CD4-positive, alpha-beta T cell treated with Interferon alpha-2 for 1 hour (primary cell): ENCODE measurements at regions not wholly inside any gene's neighbourhood (a gene's known extent, or its start where the extent isn't known, plus 50 kb on each side); places are given as distances from the start of the nearest gene placed in this dataset.

Experiments
- DNase-seq, 2 donors: peaks; one replicate each; pipeline ENCODE4 v3.0.0-alpha.2; 2020 to 2022

DNA sequence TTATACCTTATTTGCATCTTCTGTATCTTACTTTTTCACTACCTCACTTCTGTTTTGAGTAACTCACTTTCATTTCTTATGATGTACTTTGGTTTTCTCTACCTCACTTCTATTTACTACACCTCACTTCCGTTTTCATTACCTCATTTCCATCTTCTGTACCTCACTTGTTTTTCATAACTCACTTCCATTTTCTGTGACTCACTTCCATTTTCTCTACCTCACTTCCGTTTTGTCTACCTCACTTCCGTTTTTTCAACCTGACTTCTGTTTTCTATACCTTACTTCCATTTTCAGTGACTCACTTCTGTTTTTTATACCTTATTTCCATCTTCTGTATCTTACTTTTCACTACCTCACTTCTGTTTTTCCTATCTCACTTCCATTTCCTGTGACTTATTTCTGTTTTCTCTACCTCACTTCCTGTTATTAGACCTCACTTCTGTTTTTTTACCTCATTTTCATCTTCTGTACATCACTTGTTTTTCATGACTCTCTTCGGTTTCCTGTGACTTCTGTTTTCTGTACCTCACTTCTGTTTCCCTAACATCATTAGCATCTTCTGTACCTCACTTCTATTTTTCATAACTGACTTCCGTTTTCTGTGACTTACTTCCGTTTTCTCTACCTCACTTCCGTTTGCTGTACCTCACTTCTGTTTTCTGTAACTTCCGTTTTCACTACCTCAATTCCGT lies 493.1 kb upstream of the AKR1E2 start:
- peak in 1 of 2 donors; percentile 37 for DNase-seq

DNA sequence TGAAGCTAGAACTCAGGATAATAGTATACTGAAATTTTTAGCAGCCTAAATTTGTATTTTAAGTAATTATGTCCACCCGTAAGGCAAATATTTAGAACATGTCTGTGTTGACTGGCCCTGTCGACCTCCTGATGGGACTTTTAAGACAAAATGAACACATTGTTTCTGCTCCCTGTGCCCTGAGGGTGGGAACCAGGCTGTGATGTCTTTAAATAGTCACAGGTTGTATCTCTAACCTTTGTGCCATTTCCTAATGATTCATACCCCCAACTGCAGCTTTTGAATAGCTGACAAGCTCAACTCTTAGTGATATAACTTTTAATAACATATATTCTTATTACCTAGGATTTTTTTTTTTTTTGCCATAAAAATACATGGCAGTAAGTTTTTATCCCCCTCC lies 494.9 kb upstream of the AKR1E2 start:
- no peak for DNase-seq

DNA sequence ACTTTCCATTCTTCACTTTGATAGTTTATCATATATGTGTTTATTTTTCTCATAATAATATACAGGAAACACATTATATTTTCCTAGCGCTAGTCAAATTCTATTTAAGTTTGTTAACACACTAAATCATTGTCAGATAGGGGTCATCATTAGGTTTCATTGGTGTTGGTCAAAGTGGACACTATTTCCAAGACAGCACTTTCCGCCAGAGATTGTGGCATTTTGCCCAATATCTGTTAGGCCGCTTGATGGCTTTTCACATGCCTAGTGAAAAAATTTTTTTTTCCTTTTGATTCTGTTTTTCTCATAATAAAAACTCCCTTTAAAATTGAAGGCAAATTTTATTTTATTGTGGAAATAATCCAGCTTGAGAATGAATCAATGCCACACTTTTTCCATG lies 495.4 kb upstream of the AKR1E2 start:
- no peak for DNase-seq

DNA sequence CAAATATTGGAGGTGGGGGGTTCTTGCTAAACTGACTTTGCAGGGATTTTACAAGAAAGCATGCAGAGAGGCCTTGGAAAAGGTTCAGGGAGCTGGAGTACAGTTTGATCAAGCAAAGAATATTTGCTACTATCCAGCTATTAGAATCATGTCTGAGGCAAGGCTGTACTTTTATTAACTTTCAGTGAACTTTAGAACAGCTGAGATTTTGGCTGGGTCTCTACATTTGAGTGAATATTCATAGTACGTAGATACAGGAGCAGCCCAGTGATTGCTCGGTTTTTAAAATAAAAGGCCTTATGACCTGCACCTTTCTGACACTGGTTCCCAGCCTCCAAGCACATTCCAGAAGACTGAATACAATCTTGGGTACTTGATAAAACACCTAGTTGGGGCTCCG lies 496.8 kb upstream of the AKR1E2 start:
- no peak for DNase-seq

DNA sequence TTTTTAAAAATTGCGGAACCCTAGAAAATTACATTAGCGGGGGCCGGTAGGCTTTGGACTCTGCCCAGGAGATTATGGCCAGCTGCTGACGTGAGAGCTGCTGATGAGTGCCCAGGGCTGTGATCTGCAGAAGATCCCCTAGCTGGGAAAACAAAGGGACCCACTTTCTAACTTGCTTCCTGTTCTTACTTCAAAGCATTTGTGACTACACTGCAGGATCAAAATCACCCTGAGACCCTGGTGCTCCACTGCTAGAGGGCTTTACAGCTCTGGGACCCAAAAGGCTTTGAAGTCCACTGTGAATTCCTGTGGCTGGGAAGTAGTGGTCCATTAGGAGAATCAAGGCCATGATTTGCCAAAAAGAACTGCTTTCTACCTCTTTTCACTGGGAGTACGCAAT lies 499.4 kb upstream of the AKR1E2 start:
- no peak for DNase-seq

DNA sequence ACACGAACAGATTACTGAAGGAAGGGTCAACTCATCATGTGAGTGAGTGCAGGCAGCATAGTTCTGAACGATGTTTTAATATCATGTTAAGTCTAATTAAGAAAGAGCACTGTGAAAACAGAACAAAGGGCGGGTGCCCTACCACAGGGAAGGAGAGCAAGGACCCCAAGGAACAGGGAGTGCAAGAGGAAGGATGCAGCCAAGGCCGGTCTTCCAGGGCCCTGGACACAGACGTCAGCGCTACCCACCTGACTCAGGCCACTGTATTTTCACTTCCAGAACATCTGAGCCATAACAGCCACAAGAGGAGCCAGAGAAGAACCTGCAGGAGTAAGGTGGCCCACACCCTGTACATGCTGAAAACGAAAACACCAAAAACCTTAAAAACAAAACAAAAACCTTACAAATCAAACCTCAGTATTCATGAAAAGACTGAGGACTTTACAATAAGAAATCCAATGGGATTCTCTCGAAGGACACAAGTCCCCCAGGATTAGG lies 506.1 kb upstream of the AKR1E2 start:
- DNase-seq: no peak

DNA sequence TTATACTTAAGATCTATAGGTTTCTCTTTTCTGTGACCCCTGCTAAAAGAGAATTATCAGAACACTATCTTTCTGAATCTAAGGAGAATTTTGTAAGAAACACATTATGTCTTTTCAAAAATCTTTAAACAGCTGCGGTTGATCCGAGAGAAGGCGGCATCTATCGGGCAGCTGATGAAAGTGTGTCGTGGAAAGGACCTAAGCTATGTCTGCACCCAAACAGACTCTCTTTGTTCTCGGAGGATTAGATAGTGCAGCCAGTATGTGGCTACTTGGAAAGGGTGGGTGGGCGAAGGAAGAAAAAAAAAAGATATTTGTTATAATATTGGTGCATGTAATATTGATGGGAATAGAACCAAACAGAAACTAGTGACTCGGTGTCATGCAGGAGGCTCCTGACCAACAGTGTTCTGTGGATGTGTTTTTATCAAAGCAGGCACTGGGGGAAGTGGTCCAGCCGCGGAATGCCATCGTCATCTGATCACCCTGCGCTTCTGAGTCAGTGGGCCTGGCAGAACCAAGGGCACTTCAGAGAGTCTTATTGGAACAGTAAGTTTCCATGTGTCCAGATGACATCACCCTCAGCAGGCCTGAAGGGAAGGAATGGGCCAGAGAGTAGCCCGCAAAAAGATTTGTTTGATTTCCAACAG lies 509.7 kb upstream of the AKR1E2 start:
- DNase-seq: no peak

DNA sequence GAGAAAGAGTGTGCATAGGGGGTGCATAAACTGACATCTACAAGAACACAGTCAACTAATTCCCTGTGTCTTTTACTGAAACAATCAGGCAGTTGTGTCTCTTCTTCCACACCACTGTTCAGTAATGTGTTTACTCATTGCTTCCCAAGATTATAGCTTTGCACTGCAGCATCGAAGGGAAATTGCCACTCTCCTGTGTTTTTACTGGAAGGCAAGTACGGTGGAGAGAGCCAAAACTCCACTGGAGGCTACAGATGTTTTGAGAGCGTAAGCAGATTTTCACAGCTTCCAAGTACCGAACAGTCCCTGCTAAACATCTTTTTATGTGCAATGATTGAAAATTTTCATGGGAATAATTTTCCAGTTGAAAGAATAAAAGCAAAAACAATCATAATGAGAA lies 510.5 kb upstream of the AKR1E2 start:
- DNase-seq: no peak

DNA sequence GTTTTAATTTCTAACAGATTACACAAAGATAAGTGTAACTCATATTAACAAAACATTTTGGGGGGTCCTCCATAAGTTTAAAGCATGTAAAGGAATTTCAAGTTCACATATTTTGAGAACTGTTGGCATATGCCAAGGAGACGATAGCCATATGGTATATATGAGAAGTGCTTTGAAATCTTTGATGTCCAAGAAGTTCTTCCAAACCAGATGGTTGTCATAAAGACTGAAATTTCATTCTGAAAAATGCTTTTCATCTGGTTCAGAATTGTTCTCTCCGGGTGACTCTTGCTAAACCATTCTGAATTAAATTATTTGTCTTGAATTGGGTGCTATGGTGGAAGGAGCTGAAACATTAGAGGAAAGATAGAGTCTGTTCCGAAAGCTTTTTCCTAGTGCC lies 513.0 kb upstream of the AKR1E2 start:
- DNase-seq: no peak

DNA sequence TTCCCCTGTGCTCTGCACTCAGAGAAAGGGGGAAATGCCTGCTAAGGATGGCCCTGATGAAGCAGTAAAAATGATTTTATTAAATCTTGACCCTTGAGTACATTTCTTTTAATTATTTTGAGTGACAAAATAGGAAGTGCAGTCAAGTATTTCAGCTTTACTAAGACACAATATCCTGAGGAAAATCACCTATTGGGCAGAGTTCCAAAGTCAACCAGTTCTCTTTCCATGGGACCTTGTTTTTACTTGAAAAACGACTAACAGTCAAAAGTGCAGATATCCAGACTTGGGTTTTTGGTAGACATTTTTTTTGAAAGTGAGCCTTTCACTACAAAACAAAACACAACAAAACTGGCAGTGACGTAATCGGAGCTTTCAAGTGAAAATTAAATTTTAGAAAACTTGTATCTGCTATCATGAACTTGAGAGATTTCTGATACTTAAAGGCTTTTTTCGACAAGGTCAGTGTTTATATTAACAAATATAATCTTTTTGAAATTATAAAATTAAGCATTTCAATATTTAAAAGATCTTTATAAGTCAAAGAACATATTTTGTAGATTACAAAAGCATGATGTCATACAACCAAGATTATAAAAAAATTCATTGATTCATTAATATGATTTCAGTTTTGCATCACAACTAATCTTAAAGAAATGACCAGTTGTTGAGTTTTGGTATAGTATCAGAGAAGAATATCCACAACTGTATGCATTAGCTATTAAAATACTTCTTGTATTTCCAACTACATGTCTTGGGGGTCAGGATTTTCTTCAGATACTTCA lies 513.8 kb upstream of the AKR1E2 start:
- DNase-seq: no peak

DNA sequence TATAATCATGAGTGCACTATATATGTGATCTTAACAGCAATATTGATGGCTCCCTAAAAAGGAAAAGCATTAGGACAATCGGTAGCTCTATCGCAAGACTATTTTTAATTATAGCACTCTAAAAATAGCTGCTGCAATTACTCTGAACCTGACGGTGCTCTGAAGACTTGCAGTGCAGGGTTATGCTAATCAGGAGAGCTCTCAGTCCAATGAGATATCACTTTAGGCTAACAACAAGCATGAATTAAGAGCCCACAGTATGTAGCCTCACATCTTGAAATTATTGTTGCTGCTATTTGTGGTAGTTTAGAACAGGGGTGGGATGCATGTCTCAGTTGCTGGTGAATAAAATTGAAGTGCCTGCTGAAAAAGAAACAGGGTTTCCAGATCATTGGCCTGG lies 515.8 kb upstream of the AKR1E2 start:
- no peak for DNase-seq

DNA sequence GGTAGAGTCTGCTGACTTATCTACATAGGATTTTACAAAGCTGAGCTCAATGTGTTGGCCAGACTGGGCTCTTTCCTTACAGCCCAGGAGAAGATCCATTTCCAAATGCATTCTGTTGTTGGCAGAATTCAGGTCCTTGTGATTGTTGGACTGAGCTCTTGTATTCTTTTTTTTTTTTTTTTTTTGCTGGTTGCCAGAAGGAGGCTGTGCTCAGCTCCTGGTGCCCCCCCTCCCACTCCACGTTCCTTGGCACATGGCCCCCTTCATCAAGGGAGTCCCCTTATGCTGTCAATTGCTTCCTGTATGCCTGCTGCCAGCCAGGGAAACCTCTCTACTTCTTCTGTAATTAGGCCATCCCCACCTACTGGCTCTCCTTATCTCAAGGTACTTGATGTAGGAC lies 518.1 kb upstream of the AKR1E2 start:
- no peak for DNase-seq

DNA sequence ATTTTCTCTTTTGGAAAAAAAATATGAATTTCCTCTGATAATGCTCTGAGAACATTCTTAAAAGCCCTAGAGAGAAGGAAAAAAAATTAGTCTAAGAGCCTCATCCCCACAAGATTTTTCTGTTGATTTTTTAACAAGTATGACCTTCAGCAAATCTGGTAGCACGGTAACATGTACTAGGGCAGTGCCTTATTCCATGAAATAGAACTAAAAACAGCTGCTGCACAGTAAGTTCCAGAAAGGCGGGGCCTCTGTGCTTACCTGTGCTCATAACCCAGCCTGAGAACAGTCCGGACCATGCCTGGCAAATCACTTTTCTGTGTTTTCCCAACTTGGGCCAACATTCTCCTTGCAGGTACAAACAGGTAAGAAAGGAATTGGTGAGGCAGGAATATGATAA lies 519.1 kb upstream of the AKR1E2 start:
- DNase-seq: no peak

DNA sequence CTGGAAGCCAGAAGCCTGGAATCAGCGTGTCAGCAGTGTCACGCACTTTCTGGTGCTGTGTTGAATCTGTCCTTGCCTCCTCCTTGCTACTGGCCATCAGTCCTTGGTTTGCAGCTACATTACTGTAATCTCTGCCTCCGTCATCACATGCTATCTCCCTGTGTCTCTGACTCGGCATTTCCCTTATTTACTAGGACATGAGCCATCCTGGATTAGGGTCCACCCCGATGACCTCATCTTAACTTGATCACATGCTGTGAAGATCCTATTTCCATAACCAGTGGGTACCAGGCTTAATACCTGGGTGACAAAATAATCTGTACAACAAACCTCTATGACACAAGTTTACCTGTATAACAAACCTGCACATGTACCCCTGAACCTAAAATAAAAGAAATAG lies 518.0 kb upstream of the KLF6 start:
- no peak for DNase-seq

DNA sequence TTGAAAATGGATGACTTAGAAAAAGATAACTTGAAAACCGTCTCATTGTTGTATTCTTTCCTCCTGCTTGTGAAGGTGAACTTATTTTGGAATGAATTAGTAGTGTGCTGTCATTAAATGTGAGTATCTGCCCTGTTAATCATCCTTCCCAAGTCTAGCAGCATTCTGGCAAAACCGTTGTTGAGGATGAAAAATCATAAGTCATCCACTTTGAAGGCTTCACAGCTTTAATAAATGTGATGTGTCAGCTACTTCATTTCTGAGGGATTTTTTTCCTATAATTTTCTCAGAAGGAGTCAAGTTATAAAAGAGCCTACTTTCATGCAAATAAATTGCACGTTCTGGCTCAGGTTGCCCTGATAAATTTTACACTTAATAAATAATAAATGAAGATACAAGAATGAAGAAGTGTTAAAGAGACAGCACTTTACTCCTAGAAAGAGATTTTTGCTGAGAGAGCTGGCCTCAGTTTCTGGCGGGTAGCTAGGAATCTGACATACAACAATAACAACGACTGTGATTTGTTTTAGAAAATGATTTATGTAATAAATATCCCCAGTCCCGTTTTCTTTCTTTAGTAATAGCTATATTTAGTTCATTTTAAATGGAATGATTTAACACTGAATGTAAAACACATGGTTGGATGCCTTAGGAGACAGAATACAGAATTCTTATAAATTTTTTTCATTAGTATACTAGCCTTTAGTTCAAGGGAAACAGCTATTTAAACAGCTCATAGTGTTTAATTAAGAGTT lies 516.5 kb upstream of the KLF6 start:
- no peak for DNase-seq

DNA sequence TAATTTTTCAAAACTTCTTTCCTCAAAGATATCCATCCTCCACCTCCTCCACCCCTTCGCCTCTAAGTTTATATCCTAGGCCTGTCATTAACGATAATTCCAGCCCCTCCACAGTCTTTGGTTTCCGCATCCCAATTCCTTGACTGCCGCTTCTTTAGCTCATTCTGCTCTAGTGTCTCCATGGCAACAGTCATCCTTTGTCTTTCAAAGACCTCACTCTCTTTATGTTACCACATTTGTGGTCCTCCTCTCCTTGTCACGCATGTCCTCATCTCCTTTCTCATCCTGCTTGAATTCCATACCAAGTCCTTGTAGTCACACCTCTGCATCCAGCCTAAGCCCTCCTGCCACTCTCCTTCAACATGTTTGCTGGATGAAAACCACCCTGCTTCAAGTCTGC lies 511.2 kb upstream of the KLF6 start:
- DNase-seq: no peak

DNA sequence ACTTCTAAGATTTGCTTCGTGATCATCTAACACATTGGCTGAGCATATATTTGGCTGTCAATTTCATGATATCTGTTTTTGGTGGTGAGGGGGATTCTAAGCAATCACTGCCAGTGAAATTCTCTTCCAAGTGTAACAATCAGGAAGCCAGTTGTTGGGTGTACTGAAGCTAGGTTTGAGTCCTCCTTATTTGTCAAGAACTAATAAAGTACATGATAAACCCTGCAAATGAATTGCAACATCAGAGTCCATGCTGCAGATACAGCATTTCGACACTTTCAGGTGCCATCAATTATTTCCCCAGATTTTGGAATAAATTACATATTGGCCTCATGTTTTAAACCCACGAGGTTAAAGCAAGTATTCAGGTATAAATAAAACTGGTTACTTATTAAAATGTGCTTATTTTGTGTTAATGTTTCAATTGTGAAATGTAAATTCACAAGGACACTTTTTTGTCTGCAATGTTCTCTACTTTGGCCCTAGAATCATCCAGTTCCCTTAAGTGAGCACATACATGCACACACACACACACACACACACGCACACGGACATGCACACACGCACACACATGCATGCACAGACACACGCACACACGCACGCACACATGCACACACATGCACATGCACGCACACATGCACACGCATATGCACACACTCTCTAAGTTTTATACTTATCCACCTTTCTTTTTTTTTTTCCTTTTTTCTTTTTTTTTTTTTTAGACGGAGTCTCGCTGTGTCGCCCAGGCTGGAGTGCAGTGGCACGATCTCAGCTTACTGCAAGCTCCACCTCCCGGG lies 510.2 kb upstream of the KLF6 start:
- DNase-seq: no peak

DNA sequence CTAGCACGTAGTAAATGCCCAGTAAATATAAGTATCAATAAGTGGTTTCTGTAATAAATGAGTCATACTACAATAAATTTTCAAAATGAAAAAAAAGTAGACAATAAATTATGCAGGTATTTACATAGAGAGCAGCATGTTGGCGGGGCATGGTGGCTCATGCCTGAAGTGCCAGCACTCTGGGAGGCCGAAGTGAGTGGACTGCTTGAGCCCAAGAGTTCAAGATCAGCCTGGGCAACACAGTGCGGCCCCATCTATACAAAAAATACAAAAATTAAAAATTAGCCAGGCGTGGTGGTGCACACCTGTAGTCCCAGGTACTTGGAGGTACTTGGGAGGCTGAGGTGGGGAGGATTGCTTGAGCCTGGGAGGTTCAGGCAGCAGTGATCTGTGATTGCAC lies 509.3 kb upstream of the KLF6 start:
- DNase-seq: no peak

DNA sequence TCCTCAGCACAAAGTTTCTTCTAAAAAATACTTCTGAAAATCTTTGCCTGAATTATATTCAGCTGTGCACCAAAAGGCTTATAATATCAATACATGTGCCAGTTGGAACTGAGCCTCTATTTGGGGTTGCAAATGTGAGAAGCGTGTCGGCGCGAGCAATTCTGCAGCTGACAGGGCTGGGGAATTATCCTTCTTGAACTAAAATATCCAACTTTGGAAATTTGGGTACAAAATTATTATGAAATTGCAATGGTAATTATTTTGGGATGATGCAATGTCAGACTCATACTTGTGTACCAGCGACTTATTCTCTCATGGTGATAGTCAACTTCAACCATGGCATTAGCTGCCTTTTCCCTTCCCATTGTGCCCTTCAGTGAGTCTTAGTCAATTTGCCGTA lies 507.0 kb upstream of the KLF6 start:
- no peak for DNase-seq

DNA sequence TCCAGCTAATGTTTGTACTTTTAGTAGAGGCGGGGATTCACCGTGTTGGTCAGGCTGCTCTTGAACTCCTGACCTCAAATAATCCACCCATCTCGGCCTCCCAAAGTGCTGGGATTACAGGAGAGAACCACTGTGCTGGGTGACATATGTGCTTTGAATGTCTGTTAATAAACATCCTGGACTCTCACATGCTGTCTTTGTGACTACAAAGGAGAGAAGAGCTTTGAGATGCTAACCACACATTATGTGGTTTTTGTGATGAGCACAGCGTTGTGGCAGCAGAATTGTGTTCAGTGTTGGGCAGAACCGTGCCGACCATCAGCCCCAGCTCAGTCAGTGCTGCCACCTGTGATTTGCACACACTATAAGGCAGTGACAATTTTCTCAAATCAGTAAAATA lies 500.1 kb upstream of the KLF6 start:
- DNase-seq: peak in 1 of 2 donors; percentile 14

DNA sequence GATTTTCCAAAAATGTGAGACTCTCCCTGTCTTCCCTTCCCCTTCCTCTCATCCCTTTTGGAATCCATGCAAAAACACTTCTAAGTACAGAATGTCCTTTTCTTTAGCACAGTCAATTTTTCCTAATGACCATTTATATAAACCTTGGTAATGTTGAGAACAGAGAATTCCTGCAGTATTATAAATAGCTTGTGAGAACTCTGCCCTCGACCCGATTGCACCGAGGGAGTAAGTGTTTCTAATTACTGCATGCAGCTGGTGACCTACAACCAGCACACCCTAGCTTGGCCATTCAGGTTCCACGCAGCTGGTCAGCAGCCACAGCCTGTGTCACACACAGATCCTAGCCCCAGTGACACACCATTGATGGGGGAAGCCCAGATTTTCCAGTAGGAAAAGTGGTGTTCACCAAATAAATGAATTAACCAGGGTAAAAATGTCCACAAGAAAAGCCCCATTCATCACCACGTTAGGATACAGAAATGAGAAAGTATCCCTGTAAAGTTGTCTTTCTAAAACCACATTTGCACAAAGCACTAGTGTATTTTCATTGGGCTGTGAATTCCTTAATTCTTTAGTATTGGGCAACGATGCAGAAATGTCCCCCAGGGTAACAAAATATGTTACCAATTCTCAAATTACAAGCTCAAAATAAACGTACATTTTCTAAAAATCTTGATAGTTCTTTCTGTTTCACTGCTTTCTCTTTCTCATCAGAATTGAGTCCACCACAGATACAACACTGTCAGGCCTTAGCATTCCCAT lies 499.0 kb upstream of the KLF6 start:
- no peak for DNase-seq

DNA sequence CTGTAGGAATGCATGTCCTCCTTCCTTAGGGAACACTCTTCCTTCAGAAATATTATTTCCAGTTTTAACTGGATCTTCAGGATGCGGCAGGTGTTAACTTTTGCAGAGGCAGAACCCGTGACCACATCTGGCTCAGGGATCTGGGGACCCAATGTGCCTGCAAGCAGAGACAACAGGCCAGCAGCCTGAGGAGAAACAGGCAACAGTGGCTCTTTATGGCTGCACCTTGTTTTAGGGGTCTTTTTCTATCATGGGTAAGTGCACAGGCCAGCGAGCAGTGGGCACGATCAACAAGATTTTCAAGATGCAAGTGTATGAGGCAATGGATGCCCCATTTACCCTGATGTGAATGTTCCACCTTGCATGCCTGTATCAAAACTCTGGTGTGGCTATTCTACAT lies 497.5 kb upstream of the KLF6 start:
- DNase-seq: no peak
